ENCODE measurements at regions not wholly inside any gene's neighbourhood (a gene's known extent, or its start where the extent isn't known, plus 50 kb on each side); places are given as distances from the start of the nearest gene placed in this dataset.

GRCh38 chr2:183283209-183283608 is 159.0 kb downstream of the NUP35 start (continued):
- TF ChIP-seq ZNF462 (CRISPR knock-in tag; IDR thresholded peaks at IDR 0.05) (no peak), POLR2AphosphoS5 (IDR thresholded peaks at IDR 0.05; ENCODE audit: low read depth) (no peak), ETS1 (IDR thresholded peaks at IDR 0.05) (no peak), EZH2 (IDR thresholded peaks at IDR 0.05; ENCODE audit: low read depth, unreplicated experiment) (no peak)

- H3K36me3 Mint-ChIP-seq (ENCODE audit: low read depth) = no peaks in the 10 kb centered on the region
- H2AFZ ChIP-seq = no peak overlapping the region
- no peak for TF ChIP-seq NANOG (IDR thresholded peaks at IDR 0.05; ENCODE audit: borderline replicate concordance)
- no peak for TF ChIP-seq JUNB (IDR thresholded peaks at IDR 0.05; ENCODE audit: unreplicated experiment)
- no peak for TF ChIP-seq STAT1 (IDR thresholded peaks at IDR 0.05; ENCODE audit: unreplicated experiment)
- no peak for TF ChIP-seq ZNF114 (CRISPR knock-in tag; IDR thresholded peaks at IDR 0.05)
- TF ChIP-seq REST (IDR thresholded peaks at IDR 0.05; ENCODE audit: unreplicated experiment) = no peak
- TF ChIP-seq CTCF (conservative IDR thresholded peaks at IDR 0.05; ENCODE audit: low read depth in 2 of 2) = no peak
- TF ChIP-seq EZH2 (IDR thresholded peaks at IDR 0.05; ENCODE audit: low read depth, unreplicated experiment) = no peak
- no peak for TF ChIP-seq POLR2AphosphoS5 (IDR thresholded peaks at IDR 0.05; ENCODE audit: low read depth)
Observed at GRCh38 chr2:183284606-183285005, 160.4 kb downstream of the NUP35 start.

More at GRCh38 chr2:183284606-183285005, 160.4 kb downstream of the NUP35 start:
- no peaks in the 10 kb centered on the region for H3K9me3 Mint-ChIP-seq
- H4K20me1 ChIP-seq (replicated peaks; ENCODE audit: insufficient read depth) = no peaks in the 10 kb centered on the region
- DNase-seq (ENCODE audit: low spot score) = no peak
- H3K4me1 ChIP-seq (ENCODE audit: insufficient read depth) = no peaks in the 10 kb centered on the region
- peaks cover 3% of the 10 kb centered on the region; the same call in 1 of the 2 replicates for H3K9me2 ChIP-seq (ENCODE audit: insufficient read depth)
- H3K4me3 ChIP-seq = no peak overlapping the region
- H3K4me1 Mint-ChIP-seq = no peaks in the 10 kb centered on the region
- H3K4me2 ChIP-seq = no peak overlapping the region
- H3K27me3 ChIP-seq (ENCODE audit: insufficient read depth) = peaks cover 3% of the 10 kb centered on the region; the same call in 1 of the 2 replicates
- no peaks in the 10 kb centered on the region for H3F3A ChIP-seq (replicated peaks; ENCODE audit: low read depth)
- H3K27me3 Mint-ChIP-seq (ENCODE audit: insufficient read depth, low read depth, poor library complexity) = peaks cover 11% of the 10 kb centered on the region
- no peaks in the 10 kb centered on the region for H3K36me3 ChIP-seq (ENCODE audit: insufficient read depth)
- no peaks in the 10 kb centered on the region for H3K79me2 ChIP-seq (replicated peaks; ENCODE audit: insufficient read depth)
- no peak for ATAC-seq
- H3K27ac Mint-ChIP-seq = no peak overlapping the region
- no peak overlapping the region for H3K4me3 Mint-ChIP-seq
- no peak overlapping the region for H3K27ac ChIP-seq (ENCODE audit: low read depth)

All from GM23338 (cell line).